Naive thymus-derived CD4-positive, alpha-beta T cell (primary cell): ENCODE measurements at regions not wholly inside any gene's neighbourhood (a gene's known extent, or its start where the extent isn't known, plus 50 kb on each side); places are given as distances from the start of the nearest gene placed in this dataset.

ENCODE experiments used
- ATAC-seq: fragments of 150-1000 bp; cut with Tn5 transposase; 2 replicates; pipeline ENCODE4 v1.10.0; 2021; ENCODE audit warnings: mild to moderate bottlenecking, moderate library complexity
- CTCF ChIA-PET: fragments of 350-600 bp; sonication (Branson Sonifier 250); formaldehyde crosslinking; loops from one replicate; lab custom pipeline; 2021; ENCODE audit warnings: antibody characterized with exemption; lab: Charles Lee
- POLR2A ChIA-PET: fragments of 350-600 bp; sonication (Branson Sonifier 250); formaldehyde crosslinking; loops from one replicate; lab custom pipeline; 2021; ENCODE audit warnings: antibody characterized with exemption, inconsistent platforms; lab: Charles Lee
- DNase-seq, 9 donors: peaks; one replicate each; pipeline versions ENCODE4 v3.0.0 to v3.0.0-alpha.2; 2020 to 2022; ENCODE audit warnings: mixed read lengths in 1 of 9
- H3K27ac ChIP-seq: one replicate; pipeline ENCODE4 v1.7.0; 2013; ENCODE audit warnings: mild to moderate bottlenecking, low read depth, low read length, moderate library complexity
- H3K27me3 ChIP-seq, 2 donors: one replicate each; pipeline ENCODE4 v1.7.0; 2013; ENCODE audit warnings: low read length in 2 of 2, mild to moderate bottlenecking in 2 of 2, moderate library complexity in 2 of 2; ENCODE audit not compliant: control insufficient read depth in 2 of 2, insufficient read depth in 2 of 2
- H3K36me3 ChIP-seq, 3 experiments: 1 replicate in 2 of 3; 2 replicates in 1 of 3; pipeline ENCODE4 v1.7.0; 2013; ENCODE audit warnings: low read length in 3 of 3, mild to moderate bottlenecking in 3 of 3, moderate library complexity in 1 of 3; ENCODE audit not compliant: insufficient read depth in 3 of 3, control insufficient read depth in 2 of 3
- H3K4me1 ChIP-seq, 2 donors: one replicate each; pipeline ENCODE4 v1.7.0; 2013; ENCODE audit warnings: low read length in 2 of 2, mild to moderate bottlenecking in 2 of 2, moderate library complexity in 1 of 2; ENCODE audit not compliant: control insufficient read depth in 2 of 2, insufficient read depth in 2 of 2
- H3K4me3 ChIP-seq: 2 replicates; pipeline ENCODE4 v1.7.0; 2013; ENCODE audit warnings: mild to moderate bottlenecking, low read length
- H3K9me3 ChIP-seq, 3 experiments: 1 replicate in 2 of 3; 2 replicates in 1 of 3; pipeline ENCODE4 v1.7.0; 2013; ENCODE audit warnings: low read length in 3 of 3; ENCODE audit not compliant: control insufficient read depth in 2 of 3
- H3K27ac Mint-ChIP-seq, 9 donors: one replicate each; pipeline ENCODE4 v1.8.0; 2020 to 2022; ENCODE audit warnings: mixed read lengths in 9 of 9, mild to moderate bottlenecking in 8 of 9, moderate library complexity in 5 of 9, inconsistent platforms in 2 of 9
- H3K27me3 Mint-ChIP-seq, 5 donors: one replicate each; pipeline ENCODE4 v1.8.0; 2021 to 2022; ENCODE audit warnings: mixed read lengths in 5 of 5, mild to moderate bottlenecking in 1 of 5
- H3K36me3 Mint-ChIP-seq, 5 donors: one replicate each; pipeline ENCODE4 v1.8.0; 2020 to 2022; ENCODE audit warnings: mixed read lengths in 5 of 5, mild to moderate bottlenecking in 3 of 5, inconsistent platforms in 1 of 5
- H3K4me1 Mint-ChIP-seq, 7 donors: one replicate each; pipeline ENCODE4 v1.8.0; 2020 to 2022; ENCODE audit warnings: mixed read lengths in 7 of 7, mild to moderate bottlenecking in 3 of 7, inconsistent platforms in 1 of 7
- H3K4me3 Mint-ChIP-seq, 10 donors: one replicate each; pipeline ENCODE4 v1.8.0; 2020 to 2022; ENCODE audit warnings: mild to moderate bottlenecking in 10 of 10, mixed read lengths in 10 of 10, moderate library complexity in 6 of 10, inconsistent platforms in 2 of 10
- H3K9me3 Mint-ChIP-seq, 11 donors: one replicate each; pipeline ENCODE4 v1.8.0; 2020 to 2022; ENCODE audit warnings: mixed read lengths in 11 of 11, mild to moderate bottlenecking in 4 of 11, inconsistent platforms in 1 of 11, moderate library complexity in 1 of 11
- intact Hi-C, 2 donors: fragments of 100-400 bp; cut with micrococcal nuclease; formaldehyde crosslinking; loops; one replicate each; pipeline ENCODE4 v1.15.1; 2023

DNA sequence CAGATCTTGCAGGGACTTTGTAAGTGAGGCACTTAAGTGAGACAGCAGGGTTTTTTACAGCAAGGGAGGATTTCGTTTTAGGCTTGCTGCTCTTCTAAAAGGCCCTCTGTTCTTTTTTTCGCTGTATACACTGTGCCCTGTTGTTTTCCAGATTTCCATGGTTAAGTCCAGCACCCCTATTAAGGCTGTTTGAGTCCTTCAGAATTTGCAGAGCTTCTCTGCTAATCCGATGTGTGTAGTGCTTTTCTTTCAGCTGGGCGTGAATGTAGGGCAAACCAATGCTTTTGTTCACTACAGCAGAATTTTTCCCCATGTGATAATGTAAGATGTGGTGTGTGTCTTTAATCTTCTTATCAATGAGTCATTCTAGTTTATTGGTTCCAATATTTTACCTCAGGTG, 200.5 kb upstream of the RREB1 start:
- no peaks in the 10 kb centered on the region for H3K36me3 Mint-ChIP-seq

DNA sequence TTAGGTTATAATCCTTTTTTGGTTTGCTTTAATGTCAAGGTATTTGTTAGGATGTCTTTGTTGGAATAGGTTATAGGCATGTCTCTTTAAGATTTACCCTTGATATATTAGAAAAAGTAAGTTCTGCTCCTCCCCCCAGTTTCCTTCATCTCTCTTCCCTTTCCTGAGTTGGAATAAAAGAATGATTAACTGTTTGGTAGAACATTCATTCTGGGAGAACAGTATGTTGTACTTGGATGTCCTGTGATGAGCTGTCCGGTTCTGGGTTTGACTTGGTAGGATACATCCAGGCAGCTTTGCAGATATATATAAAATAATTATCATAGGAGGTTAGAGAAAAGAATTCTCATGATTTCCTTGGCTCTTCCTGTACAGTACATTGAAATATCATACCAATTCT, 199.6 kb upstream of the RREB1 start:
- no peaks in the 10 kb centered on the region for H3K36me3 Mint-ChIP-seq
- H3K27me3 ChIP-seq = no peaks in the 10 kb centered on the region
- H3K27me3 Mint-ChIP-seq = peaks cover 0 to 52% (median 0%) of the 10 kb centered on the region in 5 donors
- H3K4me3 ChIP-seq = no peak overlapping the region
- peaks cover 0 to 2% (median 0%) of the 10 kb centered on the region in 7 donors for H3K4me1 Mint-ChIP-seq
- no peak for ATAC-seq
- H3K36me3 ChIP-seq = no peaks in the 10 kb centered on the region
- H3K9me3 ChIP-seq = no peaks in the 10 kb centered on the region
- POLR2A ChIA-PET = interaction anchor here (0.7 kb wide), 1 partner anchor 220 kb away, joined by 3 read pairs; no protein-coding TSS in a partner anchor
- no peak overlapping the region for H3K4me3 Mint-ChIP-seq
- DNase-seq = no peak
- CTCF ChIA-PET = interaction anchor here (0.5 kb wide), 1 partner anchor 234 kb away, joined by 3 read pairs; no protein-coding TSS in a partner anchor
- no peaks in the 10 kb centered on the region for H3K9me3 Mint-ChIP-seq
- intact Hi-C loops = no loop called here
- H3K4me1 ChIP-seq = no peaks in the 10 kb centered on the region
- no peak overlapping the region for H3K27ac ChIP-seq
- H3K27ac Mint-ChIP-seq = no peak overlapping the region

More for the DNA sequence above, 200.5 kb upstream of the RREB1 start:
- Histone ChIP-seq H3K27ac (no peak overlapping the region), H3K4me3 (no peak overlapping the region), H3K36me3 (no peaks in the 10 kb centered on the region), H3K9me3 (no peaks in the 10 kb centered on the region), H3K27me3 (no peaks in the 10 kb centered on the region), H3K4me1 (no peaks in the 10 kb centered on the region)
- Mint-ChIP-seq H3K4me1 (peaks cover 0 to 2% (median 0%) of the 10 kb centered on the region in 7 donors), H3K9me3 (no peaks in the 10 kb centered on the region), H3K27ac (no peak overlapping the region), H3K4me3 (no peak overlapping the region), H3K27me3 (peaks cover 0 to 44% (median 0%) of the 10 kb centered on the region in 5 donors)
- POLR2A ChIA-PET = interaction anchor here (0.9 kb wide), 1 partner anchor 332 kb away, joined by 3 read pairs; no protein-coding TSS in a partner anchor
- CTCF ChIA-PET = no interaction called here
- ATAC-seq (no peak), DNase-seq (no peak)
- intact Hi-C loops = no loop called here

DNA sequence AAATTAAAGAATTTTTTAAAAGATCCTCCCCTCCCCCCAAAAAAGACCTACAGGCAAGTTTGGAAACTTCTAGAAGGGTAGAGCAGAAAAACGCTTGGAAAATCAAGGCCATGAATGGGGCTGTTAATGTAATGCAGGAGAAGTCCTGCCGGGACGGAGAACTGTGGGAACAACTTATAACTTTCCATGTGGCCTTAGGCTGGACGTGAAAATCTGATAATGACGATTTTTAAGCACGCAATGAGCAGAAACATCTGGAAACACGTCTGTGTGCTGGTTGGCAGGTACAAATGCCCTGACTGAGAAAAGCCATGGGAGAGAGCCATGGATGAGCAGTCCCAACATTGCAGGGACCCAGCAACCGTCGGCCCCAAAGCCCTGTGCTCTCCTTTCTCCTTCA, 198.7 kb upstream of the RREB1 start:
- Mint-ChIP-seq H3K9me3 (no peaks in the 10 kb centered on the region), H3K27me3 (peaks cover 0 to 60% (median 0%) of the 10 kb centered on the region in 5 donors), H3K4me3 (no peak overlapping the region), H3K36me3 (no peaks in the 10 kb centered on the region), H3K4me1 (peaks cover 0 to 2% (median 0%) of the 10 kb centered on the region in 7 donors), H3K27ac (no peak overlapping the region)
- no peaks in the 10 kb centered on the region for H3K4me1 ChIP-seq
- ATAC-seq (no peak), DNase-seq (no peak)
- no peaks in the 10 kb centered on the region for H3K9me3 ChIP-seq
- H3K27me3 ChIP-seq = no peaks in the 10 kb centered on the region
- no peaks in the 10 kb centered on the region for H3K36me3 ChIP-seq
- ChIA-PET CTCF (no interaction called here), POLR2A (no interaction called here)
- no peak overlapping the region for H3K27ac ChIP-seq
- no peak overlapping the region for H3K4me3 ChIP-seq
- intact Hi-C loops = no loop called here

DNA sequence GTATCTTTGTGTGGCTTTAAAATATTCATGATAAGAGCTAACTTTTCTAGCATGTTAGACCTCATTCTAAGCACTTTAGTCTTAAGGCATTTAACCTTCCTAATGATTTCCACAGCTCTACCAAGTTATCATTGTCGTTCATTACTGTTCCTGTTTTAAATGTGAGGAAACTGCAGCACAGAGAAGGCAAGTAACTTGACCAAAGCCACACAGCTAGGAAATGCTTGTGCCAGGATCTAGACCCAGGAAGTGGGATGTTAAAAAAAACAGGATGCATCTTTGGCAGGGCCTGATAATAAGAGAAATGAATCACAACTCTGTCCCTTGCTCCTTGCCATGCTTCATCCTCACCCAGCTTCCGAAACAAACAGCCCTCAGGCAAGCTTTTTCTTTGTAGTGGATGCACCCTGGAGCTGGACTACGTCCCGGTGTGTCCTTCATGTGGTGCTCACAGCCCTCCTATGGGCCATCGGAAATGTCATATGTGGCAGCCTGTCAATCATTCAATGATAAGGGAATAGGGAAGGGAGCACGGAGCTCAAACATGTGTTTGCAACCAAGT, 196.9 kb upstream of the RREB1 start:
- ATAC-seq = no peak
- H3K27me3 Mint-ChIP-seq = peaks cover 0 to 58% (median 0%) of the 10 kb centered on the region in 5 donors
- intact Hi-C loops = loop anchor here in 1 of 2 donors (10.0 kb wide), 1 partner anchor 334 kb away; no protein-coding TSS in a partner anchor
- no peak for DNase-seq
- no peaks in the 10 kb centered on the region for H3K36me3 Mint-ChIP-seq
- H3K27ac ChIP-seq = no peak overlapping the region
- H3K4me3 ChIP-seq = no peak overlapping the region
- POLR2A ChIA-PET = interaction anchor here (0.5 kb wide), 1 partner anchor 1811 kb away, joined by 3 read pairs; no protein-coding TSS in a partner anchor
- peaks cover 0 to 5% (median 1%) of the 10 kb centered on the region in 7 donors for H3K4me1 Mint-ChIP-seq
- H3K27me3 ChIP-seq = no peaks in the 10 kb centered on the region
- H3K27ac Mint-ChIP-seq = no peak overlapping the region
- CTCF ChIA-PET = no interaction called here
- no peaks in the 10 kb centered on the region for H3K9me3 Mint-ChIP-seq
- no peaks in the 10 kb centered on the region for H3K4me1 ChIP-seq
- H3K4me3 Mint-ChIP-seq = no peak overlapping the region
- no peaks in the 10 kb centered on the region for H3K36me3 ChIP-seq
- H3K9me3 ChIP-seq = no peaks in the 10 kb centered on the region

DNA sequence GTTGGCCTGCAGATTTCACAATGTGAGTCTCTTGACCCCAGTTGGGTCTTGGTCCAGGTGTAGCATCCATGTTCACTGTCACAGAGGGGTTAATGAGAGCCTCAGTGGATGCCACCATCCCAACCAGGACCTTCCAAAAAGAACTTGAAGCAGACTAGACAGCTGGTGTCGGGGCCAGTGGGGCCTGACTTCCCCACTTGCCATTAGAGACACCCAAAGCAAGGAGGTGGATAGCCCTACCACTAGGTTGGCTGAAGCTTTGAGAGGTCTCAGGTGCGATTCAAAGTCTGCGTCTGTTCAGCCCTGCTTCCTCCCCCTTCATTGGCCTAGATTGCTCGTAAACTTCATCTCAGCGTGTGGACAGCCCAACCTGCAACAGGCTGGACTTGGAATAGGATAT, 196.4 kb upstream of the RREB1 start:
- CTCF ChIA-PET = no interaction called here
- POLR2A ChIA-PET = no interaction called here
- H3K36me3 Mint-ChIP-seq = no peaks in the 10 kb centered on the region
- H3K4me3 Mint-ChIP-seq = no peak overlapping the region
- H3K27ac ChIP-seq = no peak overlapping the region
- no peaks in the 10 kb centered on the region for H3K36me3 ChIP-seq
- peaks cover 0 to 54% (median 0%) of the 10 kb centered on the region in 5 donors for H3K27me3 Mint-ChIP-seq
- H3K9me3 ChIP-seq = no peaks in the 10 kb centered on the region
- H3K4me3 ChIP-seq = no peak overlapping the region
- no peak overlapping the region for H3K27ac Mint-ChIP-seq
- ATAC-seq = no peak
- DNase-seq = no peak
- peaks cover 0 to 3% of the 10 kb centered on the region in 2 donors for H3K4me1 ChIP-seq
- intact Hi-C loops = loop anchor here in 1 of 2 donors (10.0 kb wide), 1 partner anchor 333 kb away; no protein-coding TSS in a partner anchor
- H3K27me3 ChIP-seq = no peaks in the 10 kb centered on the region
- H3K4me1 Mint-ChIP-seq = peaks cover 0 to 11% (median 7%) of the 10 kb centered on the region in 7 donors
- no peaks in the 10 kb centered on the region for H3K9me3 Mint-ChIP-seq

DNA sequence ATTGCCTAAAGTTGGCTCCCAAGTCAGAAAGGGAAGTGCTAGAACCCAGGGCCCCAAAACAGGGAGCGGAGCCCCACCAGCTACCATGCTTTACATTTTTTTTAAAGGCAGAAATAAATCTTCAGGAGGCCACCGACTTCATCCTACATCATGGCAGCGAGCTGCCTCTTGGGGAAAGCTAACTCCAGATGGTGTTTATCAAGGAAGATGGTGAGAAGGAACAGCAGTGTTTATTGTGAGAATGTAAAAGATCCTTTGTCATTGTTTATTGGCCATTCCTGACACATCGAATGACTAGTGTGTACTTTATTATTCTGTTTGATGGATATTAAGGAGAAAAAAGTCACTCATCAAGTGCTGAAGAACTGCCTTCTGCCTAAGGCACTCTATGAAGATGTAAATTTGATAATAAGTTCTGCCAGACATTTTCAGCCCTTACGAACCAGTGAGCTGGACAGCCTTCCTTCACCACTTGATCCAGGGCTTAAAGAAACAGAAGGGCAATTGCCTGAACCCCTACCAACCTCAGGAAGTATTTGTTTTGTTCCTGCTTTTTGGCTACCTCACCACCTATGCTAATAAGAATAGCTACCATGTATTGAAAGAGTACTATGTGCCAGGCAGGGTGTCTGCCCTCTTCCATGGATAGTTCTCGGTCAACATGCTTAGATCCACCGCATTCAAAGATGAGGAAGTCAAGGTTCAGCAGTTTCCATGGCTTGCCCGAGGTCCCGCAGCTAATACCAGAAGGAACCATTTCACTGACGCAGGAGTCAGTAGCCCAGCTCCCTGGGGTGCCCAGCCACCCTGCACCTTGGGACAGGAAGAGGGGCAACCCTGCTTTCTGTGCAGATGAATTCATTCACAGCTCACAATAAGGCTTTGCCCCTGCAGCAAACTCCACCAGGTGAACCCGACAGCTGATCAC, 194.7 kb upstream of the RREB1 start:
- no peak for DNase-seq
- Histone ChIP-seq H3K9me3 (no peaks in the 10 kb centered on the region), H3K4me1 (peaks cover 0 to 3% of the 10 kb centered on the region in 2 donors), H3K27me3 (no peaks in the 10 kb centered on the region), H3K27ac (no peak overlapping the region), H3K36me3 (no peaks in the 10 kb centered on the region), H3K4me3 (no peak overlapping the region)
- no peaks in the 10 kb centered on the region for H3K36me3 Mint-ChIP-seq
- peaks cover 0 to 17% (median 12%) of the 10 kb centered on the region in 7 donors for H3K4me1 Mint-ChIP-seq
- ChIA-PET POLR2A (no interaction called here), CTCF (no interaction called here)
- no peaks in the 10 kb centered on the region for H3K9me3 Mint-ChIP-seq
- H3K27me3 Mint-ChIP-seq = peaks cover 0 to 43% (median 0%) of the 10 kb centered on the region in 5 donors
- peak overlapping the region in 1 of 9 donors; percentile 34 for H3K27ac Mint-ChIP-seq
- intact Hi-C loops = loop anchor here in 1 of 2 donors (10.0 kb wide), 1 partner anchor 332 kb away; no protein-coding TSS in a partner anchor
- ATAC-seq = no peak
- no peak overlapping the region for H3K4me3 Mint-ChIP-seq
